ENCODE measurements at regions not wholly inside any gene's neighbourhood (a gene's known extent, or its start where the extent isn't known, plus 50 kb on each side); places are given as distances from the start of the nearest gene placed in this dataset.

DNA sequence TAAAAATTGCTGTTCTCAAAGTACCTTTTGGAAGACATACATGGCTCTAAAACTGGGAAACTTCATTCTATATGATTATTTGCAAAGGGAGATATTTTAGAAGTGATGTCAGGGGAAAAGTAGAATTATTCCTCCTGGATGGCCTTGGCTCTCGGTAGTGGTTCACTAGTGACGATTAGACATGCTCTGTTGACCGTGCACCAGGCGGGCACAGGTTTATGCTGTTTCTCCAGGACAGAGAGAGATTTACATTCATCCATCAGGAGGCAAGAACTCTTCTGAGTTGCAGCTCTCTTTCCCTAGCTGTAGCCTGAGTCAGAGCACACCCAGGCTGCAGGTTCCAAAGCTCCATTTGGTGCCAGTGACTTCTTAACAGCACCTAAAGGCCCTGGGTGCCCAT is 184.9 kb upstream of the WDR11 start:
- TF ChIP-seq JUND (IDR thresholded peaks at IDR 0.05; ENCODE audit: low read depth, low read length) (no peak), RAD21 (IDR thresholded peaks at IDR 0.05; ENCODE audit: insufficient read depth, low read depth, low read length) (no peak), EZH2 (IDR thresholded peaks at IDR 0.05; ENCODE audit: borderline replicate concordance, control insufficient read depth, low read depth, low read length) (no peak), STAT3 (IDR thresholded peaks at IDR 0.05; ENCODE audit: low read depth, low read length) (no peak)
- TF ChIP-seq, protein P1, sequence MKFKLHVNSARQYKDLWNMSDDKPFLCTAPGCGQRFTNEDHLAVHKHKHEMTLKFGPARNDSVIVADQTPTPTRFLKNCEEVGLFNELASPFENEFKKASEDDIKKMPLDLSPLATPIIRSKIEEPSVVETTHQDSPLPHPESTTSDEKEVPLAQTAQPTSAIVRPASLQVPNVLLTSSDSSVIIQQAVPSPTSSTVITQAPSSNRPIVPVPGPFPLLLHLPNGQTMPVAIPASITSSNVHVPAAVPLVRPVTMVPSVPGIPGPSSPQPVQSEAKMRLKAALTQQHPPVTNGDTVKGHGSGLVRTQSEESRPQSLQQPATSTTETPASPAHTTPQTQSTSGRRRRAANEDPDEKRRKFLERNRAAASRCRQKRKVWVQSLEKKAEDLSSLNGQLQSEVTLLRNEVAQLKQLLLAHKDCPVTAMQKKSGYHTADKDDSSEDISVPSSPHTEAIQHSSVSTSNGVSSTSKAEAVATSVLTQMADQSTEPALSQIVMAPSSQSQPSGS (IDR thresholded peaks at IDR 0.05; ENCODE audit: low read length), result no peak

All from GM12878 (cell line).